ENCODE measurements at regions not wholly inside any gene's neighbourhood (a gene's known extent, or its start where the extent isn't known, plus 50 kb on each side); places are given as distances from the start of the nearest gene placed in this dataset.

DNA sequence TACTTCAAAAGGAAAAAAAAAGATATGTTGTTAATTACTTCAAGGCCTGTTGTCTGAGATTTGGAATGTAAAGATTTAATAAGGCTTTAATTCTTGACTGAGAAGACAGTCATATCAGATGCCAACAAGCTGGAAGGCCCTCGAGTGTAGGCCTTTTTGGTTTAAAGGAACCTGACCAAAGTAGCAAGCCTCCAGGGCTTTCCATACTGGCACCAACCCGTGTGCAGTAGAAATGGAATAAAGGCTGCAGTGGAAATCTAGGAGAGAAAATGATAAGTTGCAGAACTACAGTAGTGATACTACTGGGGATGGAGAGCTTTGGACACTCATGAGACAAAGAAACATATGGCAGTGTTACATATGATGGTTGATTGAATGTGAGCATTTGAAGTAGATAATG lies 358.0 kb downstream of the TAF11L14 start:
- TF ChIP-seq CTCF (optimal IDR thresholded peaks at IDR 0.05 in 1 of 3, IDR thresholded peaks at IDR 0.05 in 1 of 3, conservative IDR thresholded peaks at IDR 0.05 in 1 of 3; ENCODE audit: extremely low read depth in 1 of 3, insufficient read depth in 2 of 3, low read length in 3 of 3) (no peak), EZH2 (IDR thresholded peaks at IDR 0.05; ENCODE audit: low read length) (no peak)
